ENCODE measurements at regions not wholly inside any gene's neighbourhood (a gene's known extent, or its start where the extent isn't known, plus 50 kb on each side); places are given as distances from the start of the nearest gene placed in this dataset.

DNA sequence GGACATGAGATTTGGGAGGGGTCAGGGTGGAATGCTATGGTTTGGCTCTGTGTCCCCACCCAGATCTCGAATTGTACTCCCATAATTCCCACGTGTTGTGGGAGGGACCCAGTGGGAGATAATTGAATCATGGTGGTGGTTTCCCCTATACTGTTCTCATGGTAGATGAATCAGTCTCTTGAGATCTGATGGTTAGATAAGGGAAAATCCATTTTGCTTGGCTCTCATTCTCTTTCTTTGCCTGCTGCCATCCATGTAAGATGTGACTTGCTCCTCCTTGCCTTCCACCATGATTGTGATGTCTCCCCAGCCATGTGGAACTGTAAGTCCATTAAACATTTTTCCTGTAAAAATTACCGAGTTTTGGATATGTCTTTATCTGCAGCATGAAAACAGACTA, 80.9 kb upstream of the GALNT5 start:
- Histone ChIP-seq H4K20me1 (replicated peaks; ENCODE audit: insufficient read depth) (no peaks in the 10 kb centered on the region), H3K4me2 (no peak overlapping the region), H3K4me1 (ENCODE audit: insufficient read depth) (no peaks in the 10 kb centered on the region), H3K9me2 (ENCODE audit: insufficient read depth) (0 out of 2 replicates have a peak, but pooled peaks cover 5% of the 10 kb centered on the region), H3K36me3 (ENCODE audit: insufficient read depth) (no peaks in the 10 kb centered on the region), H3K27me3 (ENCODE audit: insufficient read depth) (no peaks in the 10 kb centered on the region), H2AFZ (no peak overlapping the region), H3K27ac (ENCODE audit: low read depth) (no peak overlapping the region), H3K79me2 (replicated peaks; ENCODE audit: insufficient read depth) (no peaks in the 10 kb centered on the region), H3F3A (replicated peaks; ENCODE audit: low read depth) (no peaks in the 10 kb centered on the region), H3K4me3 (no peak overlapping the region)
- ATAC-seq, result no peak
- H3K4me3 Mint-ChIP-seq, result no peak overlapping the region
- no peak for DNase-seq (ENCODE audit: low spot score)
- H3K4me1 Mint-ChIP-seq, result no peaks in the 10 kb centered on the region
- H3K27me3 Mint-ChIP-seq (ENCODE audit: insufficient read depth, low read depth, poor library complexity), result no peaks in the 10 kb centered on the region
- TF ChIP-seq EZH2phosphoT487 (IDR thresholded peaks at IDR 0.05; ENCODE audit: unreplicated experiment) (no peak), ZNF331 (CRISPR knock-in tag; IDR thresholded peaks at IDR 0.05; ENCODE audit: low read depth) (no peak), EZH2 (IDR thresholded peaks at IDR 0.05; ENCODE audit: low read depth, unreplicated experiment) (no peak), JUNB (IDR thresholded peaks at IDR 0.05; ENCODE audit: unreplicated experiment) (no peak), CREB1 (CRISPR knock-in tag; IDR thresholded peaks at IDR 0.05; ENCODE audit: low read depth) (no peak), ZNF114 (CRISPR knock-in tag; IDR thresholded peaks at IDR 0.05) (no peak), NANOG (IDR thresholded peaks at IDR 0.05; ENCODE audit: borderline replicate concordance) (no peak), POLR2AphosphoS5 (IDR thresholded peaks at IDR 0.05; ENCODE audit: low read depth) (no peak), STAT1 (IDR thresholded peaks at IDR 0.05; ENCODE audit: unreplicated experiment) (no peak)
- TF ChIP-seq, protein P1, sequence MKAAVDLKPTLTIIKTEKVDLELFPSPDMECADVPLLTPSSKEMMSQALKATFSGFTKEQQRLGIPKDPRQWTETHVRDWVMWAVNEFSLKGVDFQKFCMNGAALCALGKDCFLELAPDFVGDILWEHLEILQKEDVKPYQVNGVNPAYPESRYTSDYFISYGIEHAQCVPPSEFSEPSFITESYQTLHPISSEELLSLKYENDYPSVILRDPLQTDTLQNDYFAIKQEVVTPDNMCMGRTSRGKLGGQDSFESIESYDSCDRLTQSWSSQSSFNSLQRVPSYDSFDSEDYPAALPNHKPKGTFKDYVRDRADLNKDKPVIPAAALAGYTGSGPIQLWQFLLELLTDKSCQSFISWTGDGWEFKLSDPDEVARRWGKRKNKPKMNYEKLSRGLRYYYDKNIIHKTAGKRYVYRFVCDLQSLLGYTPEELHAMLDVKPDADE (IDR thresholded peaks at IDR 0.05), result no peak
- TF ChIP-seq, protein P2, sequence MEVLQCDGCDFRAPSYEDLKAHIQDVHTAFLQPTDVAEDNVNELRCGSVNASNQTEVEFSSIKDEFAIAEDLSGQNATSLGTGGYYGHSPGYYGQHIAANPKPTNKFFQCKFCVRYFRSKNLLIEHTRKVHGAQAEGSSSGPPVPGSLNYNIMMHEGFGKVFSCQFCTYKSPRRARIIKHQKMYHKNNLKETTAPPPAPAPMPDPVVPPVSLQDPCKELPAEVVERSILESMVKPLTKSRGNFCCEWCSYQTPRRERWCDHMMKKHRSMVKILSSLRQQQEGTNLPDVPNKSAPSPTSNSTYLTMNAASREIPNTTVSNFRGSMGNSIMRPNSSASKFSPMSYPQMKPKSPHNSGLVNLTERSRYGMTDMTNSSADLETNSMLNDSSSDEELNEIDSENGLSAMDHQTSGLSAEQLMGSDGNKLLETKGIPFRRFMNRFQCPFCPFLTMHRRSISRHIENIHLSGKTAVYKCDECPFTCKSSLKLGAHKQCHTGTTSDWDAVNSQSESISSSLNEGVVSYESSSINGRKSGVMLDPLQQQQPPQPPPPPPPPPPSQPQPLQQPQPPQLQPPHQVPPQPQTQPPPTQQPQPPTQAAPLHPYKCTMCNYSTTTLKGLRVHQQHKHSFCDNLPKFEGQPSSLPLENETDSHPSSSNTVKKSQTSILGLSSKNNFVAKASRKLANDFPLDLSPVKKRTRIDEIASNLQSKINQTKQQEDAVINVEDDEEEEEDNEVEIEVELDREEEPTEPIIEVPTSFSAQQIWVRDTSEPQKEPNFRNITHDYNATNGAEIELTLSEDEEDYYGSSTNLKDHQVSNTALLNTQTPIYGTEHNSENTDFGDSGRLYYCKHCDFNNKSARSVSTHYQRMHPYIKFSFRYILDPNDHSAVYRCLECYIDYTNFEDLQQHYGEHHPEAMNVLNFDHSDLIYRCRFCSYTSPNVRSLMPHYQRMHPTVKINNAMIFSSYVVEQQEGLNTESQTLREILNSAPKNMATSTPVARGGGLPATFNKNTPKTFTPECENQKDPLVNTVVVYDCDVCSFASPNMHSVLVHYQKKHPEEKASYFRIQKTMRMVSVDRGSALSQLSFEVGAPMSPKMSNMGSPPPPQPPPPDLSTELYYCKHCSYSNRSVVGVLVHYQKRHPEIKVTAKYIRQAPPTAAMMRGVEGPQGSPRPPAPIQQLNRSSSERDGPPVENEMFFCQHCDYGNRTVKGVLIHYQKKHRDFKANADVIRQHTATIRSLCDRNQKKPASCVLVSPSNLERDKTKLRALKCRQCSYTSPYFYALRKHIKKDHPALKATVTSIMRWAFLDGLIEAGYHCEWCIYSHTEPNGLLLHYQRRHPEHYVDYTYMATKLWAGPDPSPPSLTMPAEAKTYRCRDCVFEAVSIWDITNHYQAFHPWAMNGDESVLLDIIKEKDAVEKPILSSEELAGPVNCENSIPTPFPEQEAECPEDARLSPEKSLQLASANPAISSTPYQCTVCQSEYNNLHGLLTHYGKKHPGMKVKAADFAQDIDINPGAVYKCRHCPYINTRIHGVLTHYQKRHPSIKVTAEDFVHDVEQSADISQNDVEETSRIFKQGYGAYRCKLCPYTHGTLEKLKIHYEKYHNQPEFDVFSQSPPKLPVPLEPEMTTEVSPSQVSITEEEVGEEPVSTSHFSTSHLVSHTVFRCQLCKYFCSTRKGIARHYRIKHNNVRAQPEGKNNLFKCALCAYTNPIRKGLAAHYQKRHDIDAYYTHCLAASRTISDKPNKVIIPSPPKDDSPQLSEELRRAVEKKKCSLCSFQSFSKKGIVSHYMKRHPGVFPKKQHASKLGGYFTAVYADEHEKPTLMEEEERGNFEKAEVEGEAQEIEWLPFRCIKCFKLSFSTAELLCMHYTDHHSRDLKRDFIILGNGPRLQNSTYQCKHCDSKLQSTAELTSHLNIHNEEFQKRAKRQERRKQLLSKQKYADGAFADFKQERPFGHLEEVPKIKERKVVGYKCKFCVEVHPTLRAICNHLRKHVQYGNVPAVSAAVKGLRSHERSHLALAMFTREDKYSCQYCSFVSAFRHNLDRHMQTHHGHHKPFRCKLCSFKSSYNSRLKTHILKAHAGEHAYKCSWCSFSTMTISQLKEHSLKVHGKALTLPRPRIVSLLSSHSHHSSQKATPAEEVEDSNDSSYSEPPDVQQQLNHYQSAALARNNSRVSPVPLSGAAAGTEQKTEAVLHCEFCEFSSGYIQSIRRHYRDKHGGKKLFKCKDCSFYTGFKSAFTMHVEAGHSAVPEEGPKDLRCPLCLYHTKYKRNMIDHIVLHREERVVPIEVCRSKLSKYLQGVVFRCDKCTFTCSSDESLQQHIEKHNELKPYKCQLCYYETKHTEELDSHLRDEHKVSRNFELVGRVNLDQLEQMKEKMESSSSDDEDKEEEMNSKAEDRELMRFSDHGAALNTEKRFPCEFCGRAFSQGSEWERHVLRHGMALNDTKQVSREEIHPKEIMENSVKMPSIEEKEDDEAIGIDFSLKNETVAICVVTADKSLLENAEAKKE (CRISPR knock-in tag; IDR thresholded peaks at IDR 0.05), result no peak
- TF ChIP-seq, protein P3, sequence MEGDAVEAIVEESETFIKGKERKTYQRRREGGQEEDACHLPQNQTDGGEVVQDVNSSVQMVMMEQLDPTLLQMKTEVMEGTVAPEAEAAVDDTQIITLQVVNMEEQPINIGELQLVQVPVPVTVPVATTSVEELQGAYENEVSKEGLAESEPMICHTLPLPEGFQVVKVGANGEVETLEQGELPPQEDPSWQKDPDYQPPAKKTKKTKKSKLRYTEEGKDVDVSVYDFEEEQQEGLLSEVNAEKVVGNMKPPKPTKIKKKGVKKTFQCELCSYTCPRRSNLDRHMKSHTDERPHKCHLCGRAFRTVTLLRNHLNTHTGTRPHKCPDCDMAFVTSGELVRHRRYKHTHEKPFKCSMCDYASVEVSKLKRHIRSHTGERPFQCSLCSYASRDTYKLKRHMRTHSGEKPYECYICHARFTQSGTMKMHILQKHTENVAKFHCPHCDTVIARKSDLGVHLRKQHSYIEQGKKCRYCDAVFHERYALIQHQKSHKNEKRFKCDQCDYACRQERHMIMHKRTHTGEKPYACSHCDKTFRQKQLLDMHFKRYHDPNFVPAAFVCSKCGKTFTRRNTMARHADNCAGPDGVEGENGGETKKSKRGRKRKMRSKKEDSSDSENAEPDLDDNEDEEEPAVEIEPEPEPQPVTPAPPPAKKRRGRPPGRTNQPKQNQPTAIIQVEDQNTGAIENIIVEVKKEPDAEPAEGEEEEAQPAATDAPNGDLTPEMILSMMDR (conservative IDR thresholded peaks at IDR 0.05; ENCODE audit: low read depth in 2 of 2), result no peak
- TF ChIP-seq, protein P4, sequence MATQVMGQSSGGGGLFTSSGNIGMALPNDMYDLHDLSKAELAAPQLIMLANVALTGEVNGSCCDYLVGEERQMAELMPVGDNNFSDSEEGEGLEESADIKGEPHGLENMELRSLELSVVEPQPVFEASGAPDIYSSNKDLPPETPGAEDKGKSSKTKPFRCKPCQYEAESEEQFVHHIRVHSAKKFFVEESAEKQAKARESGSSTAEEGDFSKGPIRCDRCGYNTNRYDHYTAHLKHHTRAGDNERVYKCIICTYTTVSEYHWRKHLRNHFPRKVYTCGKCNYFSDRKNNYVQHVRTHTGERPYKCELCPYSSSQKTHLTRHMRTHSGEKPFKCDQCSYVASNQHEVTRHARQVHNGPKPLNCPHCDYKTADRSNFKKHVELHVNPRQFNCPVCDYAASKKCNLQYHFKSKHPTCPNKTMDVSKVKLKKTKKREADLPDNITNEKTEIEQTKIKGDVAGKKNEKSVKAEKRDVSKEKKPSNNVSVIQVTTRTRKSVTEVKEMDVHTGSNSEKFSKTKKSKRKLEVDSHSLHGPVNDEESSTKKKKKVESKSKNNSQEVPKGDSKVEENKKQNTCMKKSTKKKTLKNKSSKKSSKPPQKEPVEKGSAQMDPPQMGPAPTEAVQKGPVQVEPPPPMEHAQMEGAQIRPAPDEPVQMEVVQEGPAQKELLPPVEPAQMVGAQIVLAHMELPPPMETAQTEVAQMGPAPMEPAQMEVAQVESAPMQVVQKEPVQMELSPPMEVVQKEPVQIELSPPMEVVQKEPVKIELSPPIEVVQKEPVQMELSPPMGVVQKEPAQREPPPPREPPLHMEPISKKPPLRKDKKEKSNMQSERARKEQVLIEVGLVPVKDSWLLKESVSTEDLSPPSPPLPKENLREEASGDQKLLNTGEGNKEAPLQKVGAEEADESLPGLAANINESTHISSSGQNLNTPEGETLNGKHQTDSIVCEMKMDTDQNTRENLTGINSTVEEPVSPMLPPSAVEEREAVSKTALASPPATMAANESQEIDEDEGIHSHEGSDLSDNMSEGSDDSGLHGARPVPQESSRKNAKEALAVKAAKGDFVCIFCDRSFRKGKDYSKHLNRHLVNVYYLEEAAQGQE (IDR thresholded peaks at IDR 0.05; ENCODE audit: unreplicated experiment), result no peak
- H3K36me3 Mint-ChIP-seq (ENCODE audit: low read depth), result peaks cover 2% of the 10 kb centered on the region; the same call in 1 of the 3 replicates
- H3K9me3 Mint-ChIP-seq, result no peaks in the 10 kb centered on the region
- H3K27ac Mint-ChIP-seq, result no peak overlapping the region
